ENCODE measurements at regions not wholly inside any gene's neighbourhood (a gene's known extent, or its start where the extent isn't known, plus 50 kb on each side); places are given as distances from the start of the nearest gene placed in this dataset.
"Not testable (repeated sequence)": the region's sequence is repeated elsewhere in the genome, so short reads cannot be mapped to it uniquely, and the experiment has no call there.

DNA sequence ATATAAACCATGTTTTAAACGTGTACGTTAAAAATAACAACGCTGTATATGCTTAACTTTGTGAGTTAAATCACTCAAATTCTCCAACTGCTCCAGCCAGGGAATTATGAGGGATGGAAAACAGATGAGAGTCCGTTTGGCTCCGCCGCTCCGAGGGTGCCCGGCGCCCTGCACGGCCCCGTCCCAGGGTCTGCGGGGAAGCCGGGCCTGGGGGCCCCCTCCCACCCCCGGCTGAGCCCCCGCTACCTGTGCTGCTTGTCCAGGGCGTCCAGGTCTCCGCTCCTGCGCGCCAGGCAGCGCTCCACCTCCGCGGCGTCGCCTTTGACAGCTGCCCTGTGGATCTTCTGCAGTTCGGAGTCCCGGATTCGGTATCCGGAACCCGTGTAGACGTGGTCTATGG, 415.5 kb downstream of the FOXD4L4 start:
- not testable (repeated sequence) for DNase-seq (ENCODE audit: low read depth in 2 of 2)

DNA sequence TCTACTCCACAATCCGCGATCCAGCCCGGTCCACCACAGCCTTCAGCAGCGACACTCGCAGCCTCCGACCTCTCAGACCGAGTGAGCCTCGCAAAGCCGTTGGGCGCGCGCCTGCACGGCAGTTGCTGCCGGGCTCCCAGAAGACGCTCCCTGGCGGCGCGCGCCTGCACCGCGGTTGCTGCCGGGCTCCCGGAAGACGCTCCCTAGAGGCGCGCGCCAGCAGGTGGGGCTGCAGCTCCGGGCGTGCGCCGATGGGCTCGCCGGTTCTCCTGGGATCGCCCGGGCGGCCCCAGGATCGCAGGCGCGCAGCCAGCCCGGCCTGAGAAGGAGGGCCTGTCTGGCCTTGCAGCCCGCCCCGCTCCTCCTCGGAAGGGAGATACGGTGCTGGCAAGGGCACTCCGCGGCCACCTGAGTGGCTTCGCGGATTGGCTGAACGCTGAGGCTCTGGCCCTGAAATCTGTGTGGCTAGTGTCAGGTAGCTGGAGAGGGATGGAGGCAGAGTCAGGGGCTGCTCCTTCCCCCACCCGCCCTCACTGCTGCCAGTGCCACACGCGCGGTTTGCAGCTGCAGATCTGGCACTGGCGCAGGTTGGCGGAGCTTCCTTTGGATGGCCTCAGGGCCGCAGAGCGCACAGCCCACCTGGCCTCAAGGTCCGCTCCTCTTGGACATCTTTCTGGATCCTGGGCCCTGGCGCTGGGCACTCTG, 416.2 kb downstream of the FOXD4L4 start:
- DNase-seq (ENCODE audit: low read depth in 2 of 2) = peak; percentile 17 to 32

DNA sequence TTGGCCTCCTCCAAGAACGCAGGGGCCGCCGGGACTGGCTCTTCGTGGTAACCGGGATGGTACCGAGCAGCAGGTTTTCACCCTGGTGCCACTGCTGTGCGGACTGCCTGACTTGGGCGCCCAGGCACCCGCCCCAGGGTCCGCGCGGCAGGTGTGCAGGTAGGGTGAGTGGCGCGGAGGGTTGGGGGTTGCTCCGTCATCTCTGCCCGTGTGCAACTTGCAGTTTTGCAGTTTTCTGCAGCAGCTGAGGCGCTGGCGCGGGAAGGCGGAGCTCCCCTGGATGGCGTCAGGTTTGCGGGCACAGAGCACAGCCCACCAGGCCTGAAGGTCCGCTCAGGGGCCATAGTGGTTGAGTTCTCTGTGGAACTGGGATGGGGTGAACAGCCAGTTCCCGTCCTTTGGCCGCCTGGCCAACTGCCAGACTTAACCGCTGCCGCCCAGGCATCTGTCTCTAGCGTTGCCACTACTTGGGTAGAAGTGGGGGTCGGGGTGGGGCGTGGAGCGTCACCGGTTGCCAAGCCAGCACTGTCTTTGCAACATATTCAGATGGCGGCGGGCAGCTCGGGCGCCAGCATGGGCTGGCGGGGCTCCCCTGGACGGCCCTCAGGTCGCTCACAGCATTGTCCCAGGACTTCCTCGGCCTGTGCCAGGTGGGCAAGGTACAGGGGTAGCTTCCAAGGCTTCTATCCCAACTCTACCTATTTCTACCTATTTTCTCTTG, 417.2 kb downstream of the FOXD4L4 start:
- not testable (repeated sequence) for DNase-seq (ENCODE audit: low read depth in 2 of 2)

DNA sequence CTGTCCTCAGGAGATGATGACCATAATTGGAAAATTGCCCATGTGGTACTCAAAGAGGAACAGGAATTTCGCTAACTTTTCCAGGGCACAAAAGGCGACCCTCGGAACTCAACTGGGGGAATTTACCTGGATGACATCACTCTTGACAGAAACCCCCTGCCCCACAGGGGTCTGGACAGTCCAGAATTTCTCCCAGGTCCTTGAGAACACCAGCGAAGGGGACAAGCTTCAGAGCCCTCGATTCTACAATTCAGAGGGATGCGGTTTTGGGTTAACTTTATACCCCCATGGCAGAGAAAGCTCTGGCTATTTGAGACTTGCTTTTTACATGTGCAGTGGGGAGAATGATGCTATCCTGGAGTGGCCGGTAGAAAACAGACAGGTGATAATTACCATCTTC, 445.4 kb downstream of the FOXD4L4 start:
- not testable (repeated sequence) for DNase-seq (ENCODE audit: low read depth in 2 of 2)

- not testable (repeated sequence) for DNase-seq (ENCODE audit: low read depth in 2 of 2)
These were observed 446.7 kb downstream of the FOXD4L4 start for GRCh38 chr9:66183648-66184047.

DNA sequence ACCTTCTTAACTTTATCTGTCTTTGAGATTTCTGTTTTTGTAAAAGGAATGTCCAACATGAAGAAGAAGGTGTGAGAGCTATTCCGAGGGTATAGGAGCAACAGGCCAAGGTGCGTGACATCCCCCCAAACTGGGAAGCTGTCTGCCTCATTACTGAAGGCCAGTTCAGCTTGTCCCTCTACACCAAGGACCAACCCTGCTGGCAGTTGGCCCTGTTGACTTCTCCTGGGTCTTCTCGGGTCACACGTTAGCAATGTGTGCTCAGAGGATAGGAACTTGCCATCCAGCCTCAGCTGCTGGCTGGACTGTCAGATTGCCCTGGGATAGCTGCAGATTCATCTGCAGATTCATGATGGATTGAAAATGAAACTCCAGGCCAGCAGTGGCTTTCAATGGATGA, 460.3 kb downstream of the FOXD4L4 start:
- not testable (repeated sequence) for DNase-seq (ENCODE audit: low read depth in 2 of 2)

- DNase-seq (ENCODE audit: low read depth in 2 of 2) = not testable (repeated sequence)
These were observed 461.5 kb downstream of the FOXD4L4 start for GRCh38 chr9:66198421-66198820.

DNA sequence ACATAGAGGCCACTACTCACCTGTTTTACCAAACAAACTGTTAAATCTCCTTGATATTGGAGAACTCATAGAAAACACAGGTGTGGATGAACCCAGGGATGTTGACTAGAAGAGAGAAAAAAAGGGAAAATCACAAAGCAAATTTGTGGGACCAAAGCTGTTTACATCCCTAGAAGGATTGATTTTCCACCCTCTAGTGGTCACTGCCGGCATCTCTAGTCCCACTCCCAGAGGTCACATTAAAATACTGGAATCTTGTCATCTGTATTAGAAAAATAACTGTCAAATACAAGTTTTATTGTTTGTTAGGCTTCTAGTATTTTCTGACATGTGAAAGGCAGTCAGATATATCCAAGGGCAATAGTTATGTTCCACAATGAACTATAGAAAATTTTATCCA, 469.7 kb downstream of the FOXD4L4 start:
- DNase-seq (ENCODE audit: low read depth in 2 of 2) = not testable (repeated sequence)

- not testable (repeated sequence) for DNase-seq (ENCODE audit: low read depth in 2 of 2)
These were observed 471.0 kb downstream of the FOXD4L4 start for GRCh38 chr9:66207914-66208313.

- not testable (repeated sequence) for DNase-seq (ENCODE audit: low read depth in 2 of 2)
These were observed 507.8 kb downstream of the FOXD4L4 start for GRCh38 chr9:66244763-66245162.

GRCh38 chr9:66245481-66245880, 508.5 kb downstream of the FOXD4L4 start:
- DNase-seq (ENCODE audit: low read depth in 2 of 2) = not testable (repeated sequence)

- not testable (repeated sequence) for DNase-seq (ENCODE audit: low read depth in 2 of 2)
These were observed 520.6 kb downstream of the FOXD4L4 start for GRCh38 chr9:66257581-66257980.

GRCh38 chr9:66261576-66261975, 524.6 kb downstream of the FOXD4L4 start:
- DNase-seq (ENCODE audit: low read depth in 2 of 2) = not testable (repeated sequence)

DNA sequence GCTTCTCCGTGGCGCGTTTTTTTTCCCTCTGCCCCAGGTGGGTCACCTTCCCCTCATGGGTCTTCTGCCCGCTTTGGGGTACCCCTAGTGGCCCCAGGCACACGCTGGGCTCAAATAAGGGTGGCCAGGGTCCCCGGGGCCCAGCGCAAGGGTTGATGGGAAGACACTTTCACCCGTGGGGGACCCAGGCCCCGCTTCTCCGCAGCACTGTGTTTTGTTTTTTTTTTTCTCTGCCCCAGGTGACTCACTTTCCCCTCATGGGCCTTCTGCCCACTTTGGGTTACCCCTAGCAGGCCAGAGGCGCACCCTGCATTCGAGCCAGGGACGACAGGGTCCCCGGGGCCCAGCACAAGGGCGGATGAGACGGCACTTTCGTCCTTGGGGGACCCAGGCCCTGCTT, 526.7 kb downstream of the FOXD4L4 start:
- DNase-seq (ENCODE audit: low read depth in 2 of 2) = not testable (repeated sequence)

- not testable (repeated sequence) for DNase-seq (ENCODE audit: low read depth in 2 of 2)
These were observed 527.8 kb downstream of the FOXD4L4 start for GRCh38 chr9:66264786-66265185.

DNA sequence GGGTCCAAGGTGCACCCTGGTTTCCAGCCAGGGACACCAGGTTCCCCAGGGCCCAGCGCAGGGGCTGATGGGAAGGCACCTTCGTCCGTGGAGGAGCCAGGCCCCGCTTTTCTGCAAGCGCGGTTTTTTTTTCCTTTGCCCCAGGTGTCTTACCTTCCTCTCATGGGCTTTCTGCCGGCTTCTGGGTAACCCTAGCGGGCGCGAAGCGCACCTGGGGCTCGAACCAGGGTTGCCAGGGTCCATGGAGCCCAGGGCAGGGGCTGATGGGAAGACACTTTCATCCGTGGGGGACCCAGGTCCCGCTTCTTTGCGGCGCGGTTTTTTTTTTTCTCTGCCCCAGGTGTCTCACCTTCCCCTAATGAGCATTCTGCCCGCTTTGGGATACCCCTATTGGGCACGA, 529.3 kb downstream of the FOXD4L4 start:
- not testable (repeated sequence) for DNase-seq (ENCODE audit: low read depth in 2 of 2)

DNA sequence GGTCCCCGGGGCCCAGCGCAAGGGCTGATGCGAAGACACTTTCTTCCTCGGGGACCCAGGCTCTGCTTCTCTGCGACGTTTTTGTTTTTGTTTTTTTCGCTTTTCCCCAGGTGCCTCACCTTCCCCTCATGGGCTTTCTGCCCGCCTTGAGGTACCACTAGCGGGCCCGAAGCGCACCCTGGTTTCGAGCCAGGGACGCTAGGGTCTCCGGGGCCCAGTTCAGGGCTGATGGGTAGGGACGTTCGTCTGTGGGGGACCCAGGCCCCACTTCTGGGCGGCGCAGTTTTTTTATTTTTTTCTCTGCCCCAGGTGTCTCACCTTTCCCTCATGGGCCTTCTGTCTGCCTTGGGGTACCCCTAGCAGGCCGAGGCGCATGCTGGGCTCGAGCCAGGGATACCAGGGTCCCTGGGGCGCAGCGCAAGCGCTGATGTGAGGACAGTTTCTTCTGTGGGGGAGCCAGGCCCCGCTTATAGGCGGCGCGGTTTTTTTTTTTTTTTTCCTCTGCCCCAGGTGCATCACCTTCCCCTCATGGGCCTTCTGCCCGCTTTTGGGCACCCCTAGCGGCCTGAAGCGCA, 530.0 kb downstream of the FOXD4L4 start:
- DNase-seq (ENCODE audit: low read depth in 2 of 2) = not testable (repeated sequence)

DNA sequence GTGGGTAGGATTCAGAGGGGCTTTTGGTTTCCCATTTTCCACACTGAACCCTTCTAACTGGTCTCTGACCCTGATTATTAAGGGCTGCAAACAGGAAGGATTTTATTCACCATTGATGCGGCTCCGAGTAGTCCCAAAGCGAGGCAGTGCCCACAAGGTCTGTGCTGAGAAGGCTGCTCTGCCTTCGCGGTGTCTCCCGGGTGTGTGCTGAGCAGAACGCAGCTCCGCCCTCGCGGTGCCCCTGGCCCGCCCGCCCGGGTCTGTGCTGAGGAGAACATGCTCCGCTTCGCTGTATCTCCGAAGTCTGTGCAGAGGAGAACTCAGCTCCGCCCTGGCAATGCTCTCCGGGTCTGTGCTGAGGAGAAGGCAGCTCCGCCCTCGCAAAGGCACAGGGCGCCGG, 530.7 kb downstream of the FOXD4L4 start:
- DNase-seq (ENCODE audit: low read depth in 2 of 2) = not testable (repeated sequence)

DNA sequence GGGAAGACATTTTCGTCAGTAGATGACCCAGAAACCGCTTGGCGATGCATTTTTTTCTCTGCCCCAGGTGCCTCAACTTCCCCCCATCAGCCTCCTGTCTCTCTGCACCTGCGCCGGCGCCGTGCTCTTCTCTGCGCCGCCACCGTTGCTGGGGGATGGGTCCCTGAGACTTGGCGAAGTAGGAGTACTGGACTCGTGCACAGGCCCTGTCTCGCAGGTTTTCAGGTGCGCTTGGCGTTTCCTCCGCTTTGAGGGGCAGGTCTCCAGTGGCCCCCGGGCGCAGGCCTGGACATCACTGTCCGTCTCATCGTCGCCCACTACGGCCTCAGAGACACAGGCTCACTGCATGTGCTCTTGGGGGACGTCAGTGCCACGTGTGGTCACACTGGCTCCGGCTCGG, 532.1 kb downstream of the FOXD4L4 start:
- not testable (repeated sequence) for DNase-seq (ENCODE audit: low read depth in 2 of 2)

GRCh38 chr9:66269783-66270182, 532.8 kb downstream of the FOXD4L4 start:
- peak; percentile 46 to 55 for DNase-seq (ENCODE audit: low read depth in 2 of 2)

GRCh38 chr9:66278809-66279208, 541.9 kb downstream of the FOXD4L4 start:
- not testable (repeated sequence) for DNase-seq (ENCODE audit: low read depth in 2 of 2)

Measured in stimulated activated CD8-positive, alpha-beta memory T cell treated with anti-CD3 and anti-CD28 coated beads, Interleukin-2, amount 100 ng/mL, for 48 hours (primary cell).